ENCODE measurements at regions not wholly inside any gene's neighbourhood (a gene's known extent, or its start where the extent isn't known, plus 50 kb on each side); places are given as distances from the start of the nearest gene placed in this dataset.
A peak's percentile ranks its signal among the peaks of the same experiment; 100 is the strongest.
"Not testable (repeated sequence)": the region's sequence is repeated elsewhere in the genome, so short reads cannot be mapped to it uniquely, and the experiment has no call there.

- no peak for DNase-seq (ENCODE audit: low spot score)
Observed at GRCh38 chr1:30527511-30528140, 195.8 kb downstream of the MATN1 start.

GRCh38 chr1:30526652-30527345 is 196.6 kb downstream of the MATN1 start:
- no peak for DNase-seq (ENCODE audit: low spot score)

GRCh38 chr1:30525971-30526651 is 197.3 kb downstream of the MATN1 start:
- DNase-seq (ENCODE audit: low spot score): peak; percentile 15

- DNase-seq (ENCODE audit: low spot score): no peak
Observed at GRCh38 chr1:30525631-30525970, 197.8 kb downstream of the MATN1 start.

- DNase-seq (ENCODE audit: low spot score): peak; percentile 13
Observed at GRCh38 chr1:30524840-30525617, 198.4 kb downstream of the MATN1 start.

- not testable (repeated sequence) for DNase-seq (ENCODE audit: low spot score)
Observed at GRCh38 chr1:30524025-30524555, 199.3 kb downstream of the MATN1 start.

- DNase-seq (ENCODE audit: low spot score): no peak
Observed at GRCh38 chr1:30523055-30524020, 200.0 kb downstream of the MATN1 start.

GRCh38 chr1:30522031-30523004 is 201.1 kb downstream of the MATN1 start:
- no peak for DNase-seq (ENCODE audit: low spot score)

GRCh38 chr1:30521261-30521865 is 202.0 kb downstream of the MATN1 start:
- no peak for DNase-seq (ENCODE audit: low spot score)

- no peak for DNase-seq (ENCODE audit: low spot score)
Observed at GRCh38 chr1:30520476-30520875, 202.9 kb downstream of the MATN1 start.

GRCh38 chr1:30519201-30519763 is 204.1 kb downstream of the MATN1 start:
- DNase-seq (ENCODE audit: low spot score): no peak

GRCh38 chr1:30518696-30519095 is 204.7 kb downstream of the MATN1 start:
- DNase-seq (ENCODE audit: low spot score): no peak

- no peak for DNase-seq (ENCODE audit: low spot score)
Observed at GRCh38 chr1:30518186-30518585, 205.2 kb downstream of the MATN1 start.

GRCh38 chr1:30517666-30518065 is 205.7 kb downstream of the MATN1 start:
- not testable (repeated sequence) for DNase-seq (ENCODE audit: low spot score)

- not testable (repeated sequence) for DNase-seq (ENCODE audit: low spot score)
Observed at GRCh38 chr1:30517241-30517640, 206.1 kb downstream of the MATN1 start.

- DNase-seq (ENCODE audit: low spot score): no peak
Observed at GRCh38 chr1:30516485-30516858, 206.9 kb downstream of the MATN1 start.

- peak; percentile 28 for DNase-seq (ENCODE audit: low spot score)
Observed at GRCh38 chr1:30515755-30516484, 207.5 kb downstream of the MATN1 start.

GRCh38 chr1:30514945-30515344 is 208.4 kb downstream of the MATN1 start:
- no peak for DNase-seq (ENCODE audit: low spot score)

All from COLO829 (cell line).